ENCODE measurements at regions not wholly inside any gene's neighbourhood (a gene's known extent, or its start where the extent isn't known, plus 50 kb on each side); places are given as distances from the start of the nearest gene placed in this dataset.

DNA sequence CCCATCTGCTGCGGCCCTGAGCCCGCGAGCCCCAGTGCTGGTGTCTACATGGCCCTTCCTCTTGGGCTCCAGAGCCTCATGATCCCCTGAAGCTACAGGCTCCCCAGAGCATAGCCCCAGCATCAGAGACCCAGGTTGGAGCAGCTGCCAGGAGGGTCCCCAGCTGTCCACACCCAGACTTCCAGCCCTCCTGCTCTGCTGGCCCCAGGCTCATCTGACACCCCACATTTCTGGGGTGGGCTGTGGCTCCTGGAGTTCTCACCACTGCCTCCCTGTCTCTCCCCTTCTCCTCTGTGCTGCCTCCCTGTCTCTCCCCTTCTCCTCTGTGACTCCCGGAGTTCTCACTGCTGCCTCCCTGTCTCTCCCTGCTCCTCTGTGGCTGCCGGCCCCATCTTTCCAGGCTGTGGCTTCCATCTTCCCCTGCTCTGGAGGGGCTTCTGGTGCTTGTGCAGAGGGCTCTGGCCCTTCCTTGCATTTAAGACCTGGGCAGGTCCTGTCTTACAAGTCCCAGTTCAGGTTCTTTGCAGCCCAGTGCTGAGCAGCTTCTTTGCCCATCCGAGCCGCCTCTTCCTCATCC is 108.1 kb downstream of the ERMARD start:
- Mint-ChIP-seq H3K9me3 (no peaks in the 10 kb centered on the region), H3K36me3 (no peaks in the 10 kb centered on the region), H3K27me3 (ENCODE audit: low read depth in 2 of 2) (peaks cover 0 to 6% of the 10 kb centered on the region in 2 donors), H3K4me1 (peaks cover 6 to 9% of the 10 kb centered on the region in 2 donors), H3K4me3 (no peak overlapping the region), H3K27ac (no peak overlapping the region)
- WGBS (ENCODE audit: insufficient coverage), result 97% methylated on average over 7 of the region's 7 CpGs
- no peaks in the 10 kb centered on the region for H3K36me3 ChIP-seq (ENCODE audit: control insufficient read depth, insufficient read depth, low read length)
- DNase-seq (no peak), ATAC-seq (no peak)
- H3K27me3 ChIP-seq (ENCODE audit: control insufficient read depth, insufficient read depth, low read length), result no peaks in the 10 kb centered on the region
- H3K4me1 ChIP-seq (ENCODE audit: control insufficient read depth, insufficient read depth, low read length), result peaks cover 6% of the 10 kb centered on the region
- H3K9me3 ChIP-seq (ENCODE audit: control insufficient read depth, insufficient read depth, low read length), result peaks cover 14% of the 10 kb centered on the region
- H3K27ac ChIP-seq (ENCODE audit: low read length), result no peak overlapping the region
- H3K4me3 ChIP-seq (ENCODE audit: low read length), result no peak overlapping the region
- TF ChIP-seq, protein P1, sequence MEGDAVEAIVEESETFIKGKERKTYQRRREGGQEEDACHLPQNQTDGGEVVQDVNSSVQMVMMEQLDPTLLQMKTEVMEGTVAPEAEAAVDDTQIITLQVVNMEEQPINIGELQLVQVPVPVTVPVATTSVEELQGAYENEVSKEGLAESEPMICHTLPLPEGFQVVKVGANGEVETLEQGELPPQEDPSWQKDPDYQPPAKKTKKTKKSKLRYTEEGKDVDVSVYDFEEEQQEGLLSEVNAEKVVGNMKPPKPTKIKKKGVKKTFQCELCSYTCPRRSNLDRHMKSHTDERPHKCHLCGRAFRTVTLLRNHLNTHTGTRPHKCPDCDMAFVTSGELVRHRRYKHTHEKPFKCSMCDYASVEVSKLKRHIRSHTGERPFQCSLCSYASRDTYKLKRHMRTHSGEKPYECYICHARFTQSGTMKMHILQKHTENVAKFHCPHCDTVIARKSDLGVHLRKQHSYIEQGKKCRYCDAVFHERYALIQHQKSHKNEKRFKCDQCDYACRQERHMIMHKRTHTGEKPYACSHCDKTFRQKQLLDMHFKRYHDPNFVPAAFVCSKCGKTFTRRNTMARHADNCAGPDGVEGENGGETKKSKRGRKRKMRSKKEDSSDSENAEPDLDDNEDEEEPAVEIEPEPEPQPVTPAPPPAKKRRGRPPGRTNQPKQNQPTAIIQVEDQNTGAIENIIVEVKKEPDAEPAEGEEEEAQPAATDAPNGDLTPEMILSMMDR (IDR thresholded peaks at IDR 0.05), result no peak
- intact Hi-C loops (cut with micrococcal nuclease), result no loop called here

DNA sequence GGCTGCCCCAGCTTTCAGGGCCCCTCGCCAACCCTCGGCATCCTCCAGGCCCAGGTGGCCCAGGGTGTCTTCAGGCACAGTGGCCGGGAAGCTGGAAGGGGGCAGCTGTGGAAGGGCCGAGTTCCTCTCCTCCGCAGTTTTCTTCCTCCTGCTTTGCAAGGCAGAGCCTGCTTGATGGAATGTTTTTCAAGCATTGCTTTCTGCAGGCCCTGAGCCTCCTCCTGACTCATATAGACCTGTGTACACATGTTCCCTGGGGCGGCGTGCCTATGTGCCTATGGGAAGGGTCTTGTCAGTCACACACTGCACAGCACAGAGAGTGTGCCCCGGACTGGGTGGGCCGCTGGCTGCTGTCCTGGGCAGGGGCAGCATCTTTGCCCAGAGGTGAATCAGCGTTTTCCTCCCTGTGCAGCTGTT is 107.5 kb downstream of the ERMARD start:
- Histone ChIP-seq H3K4me3 (ENCODE audit: low read length) (no peak overlapping the region), H3K27ac (ENCODE audit: low read length) (no peak overlapping the region), H3K4me1 (ENCODE audit: control insufficient read depth, insufficient read depth, low read length) (peaks cover 6% of the 10 kb centered on the region), H3K36me3 (ENCODE audit: control insufficient read depth, insufficient read depth, low read length) (no peaks in the 10 kb centered on the region), H3K27me3 (ENCODE audit: control insufficient read depth, insufficient read depth, low read length) (no peaks in the 10 kb centered on the region), H3K9me3 (ENCODE audit: control insufficient read depth, insufficient read depth, low read length) (peaks cover 14% of the 10 kb centered on the region)
- WGBS (ENCODE audit: insufficient coverage), result 97% methylated on average over 10 of the region's 10 CpGs
- Mint-ChIP-seq H3K4me1 (peaks cover 6 to 9% of the 10 kb centered on the region in 2 donors), H3K27ac (no peak overlapping the region), H3K9me3 (no peaks in the 10 kb centered on the region), H3K4me3 (no peak overlapping the region), H3K36me3 (no peaks in the 10 kb centered on the region), H3K27me3 (ENCODE audit: low read depth in 2 of 2) (peaks cover 0 to 6% of the 10 kb centered on the region in 2 donors)
- intact Hi-C loops (cut with micrococcal nuclease), result no loop called here
- no peak for DNase-seq
- no peak for ATAC-seq
- TF ChIP-seq, protein P1 (IDR thresholded peaks at IDR 0.05), result no peak

DNA sequence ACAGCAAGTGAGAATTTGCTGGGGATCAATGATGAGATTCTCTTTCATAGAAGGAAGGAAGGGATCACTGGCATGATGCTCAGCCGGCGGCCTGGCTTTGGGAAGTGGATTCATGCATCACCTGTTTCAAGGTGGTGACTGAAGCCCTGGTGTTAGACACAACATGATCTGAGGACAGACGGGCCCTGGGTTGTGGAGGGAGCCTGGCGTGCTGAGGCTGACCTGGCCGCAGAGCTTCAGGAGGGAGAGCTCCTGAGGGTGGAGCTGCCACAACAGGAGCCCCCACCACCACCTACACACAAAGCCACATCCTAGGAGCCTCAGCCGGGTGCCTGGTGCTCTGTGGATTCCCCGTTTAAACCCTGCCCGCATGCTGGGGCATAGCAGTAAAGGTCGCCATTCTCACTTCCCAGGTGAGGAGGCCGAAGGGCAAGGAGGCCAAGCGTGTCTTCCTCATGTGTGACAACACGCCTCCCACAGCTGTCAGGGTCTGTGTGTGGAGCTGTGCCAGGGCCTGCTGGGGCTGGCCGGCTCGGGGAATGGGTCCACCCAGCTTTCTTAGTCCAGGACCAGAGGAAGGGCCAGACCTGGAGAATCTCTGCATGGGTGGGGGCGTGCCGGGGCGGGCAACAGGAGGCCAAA is 107.0 kb downstream of the ERMARD start:
- TF ChIP-seq, protein P1 (IDR thresholded peaks at IDR 0.05), result no peak
- Histone ChIP-seq H3K27me3 (ENCODE audit: control insufficient read depth, insufficient read depth, low read length) (no peaks in the 10 kb centered on the region), H3K36me3 (ENCODE audit: control insufficient read depth, insufficient read depth, low read length) (no peaks in the 10 kb centered on the region), H3K27ac (ENCODE audit: low read length) (no peak overlapping the region), H3K4me1 (ENCODE audit: control insufficient read depth, insufficient read depth, low read length) (peaks cover 6% of the 10 kb centered on the region), H3K4me3 (ENCODE audit: low read length) (no peak overlapping the region), H3K9me3 (ENCODE audit: control insufficient read depth, insufficient read depth, low read length) (peaks cover 14% of the 10 kb centered on the region)
- Mint-ChIP-seq H3K4me1 (peaks cover 6 to 9% of the 10 kb centered on the region in 2 donors), H3K9me3 (no peaks in the 10 kb centered on the region), H3K27me3 (ENCODE audit: low read depth in 2 of 2) (peaks cover 0 to 1% of the 10 kb centered on the region in 2 donors), H3K4me3 (no peak overlapping the region), H3K36me3 (no peaks in the 10 kb centered on the region), H3K27ac (no peak overlapping the region)
- WGBS (ENCODE audit: insufficient coverage), result 96% methylated on average over 17 of the region's 17 CpGs
- no peak for DNase-seq
- no peak for ATAC-seq
- intact Hi-C loops (cut with micrococcal nuclease), result no loop called here

Data from natural killer cell (primary cell).